ENCODE measurements at regions not wholly inside any gene's neighbourhood (a gene's known extent, or its start where the extent isn't known, plus 50 kb on each side); places are given as distances from the start of the nearest gene placed in this dataset.

DNA sequence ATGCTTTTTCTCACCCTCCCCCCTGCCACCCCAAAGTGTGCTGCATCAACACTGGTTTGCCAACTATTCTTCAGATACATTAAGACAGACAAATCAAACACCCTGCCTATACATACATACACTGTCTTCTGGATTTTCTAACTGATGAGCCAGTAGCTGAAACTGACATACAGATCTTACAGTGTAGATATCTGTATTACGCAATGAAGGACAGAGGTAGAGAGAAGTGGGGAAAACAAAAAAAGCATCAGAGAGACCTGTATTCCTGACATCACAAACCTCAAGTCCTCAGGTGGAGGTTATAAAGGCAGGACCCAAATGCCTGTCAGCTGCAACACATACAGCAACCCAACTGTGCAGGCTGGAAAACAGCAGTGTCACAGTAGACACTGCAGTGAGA, 535.4 kb downstream of the HACE1 start:
- intact Hi-C loops (cut with micrococcal nuclease), result loop anchor here (10.0 kb wide), 1 partner anchor 530 kb away; no protein-coding TSS in a partner anchor
- TF ChIP-seq, protein P1, sequence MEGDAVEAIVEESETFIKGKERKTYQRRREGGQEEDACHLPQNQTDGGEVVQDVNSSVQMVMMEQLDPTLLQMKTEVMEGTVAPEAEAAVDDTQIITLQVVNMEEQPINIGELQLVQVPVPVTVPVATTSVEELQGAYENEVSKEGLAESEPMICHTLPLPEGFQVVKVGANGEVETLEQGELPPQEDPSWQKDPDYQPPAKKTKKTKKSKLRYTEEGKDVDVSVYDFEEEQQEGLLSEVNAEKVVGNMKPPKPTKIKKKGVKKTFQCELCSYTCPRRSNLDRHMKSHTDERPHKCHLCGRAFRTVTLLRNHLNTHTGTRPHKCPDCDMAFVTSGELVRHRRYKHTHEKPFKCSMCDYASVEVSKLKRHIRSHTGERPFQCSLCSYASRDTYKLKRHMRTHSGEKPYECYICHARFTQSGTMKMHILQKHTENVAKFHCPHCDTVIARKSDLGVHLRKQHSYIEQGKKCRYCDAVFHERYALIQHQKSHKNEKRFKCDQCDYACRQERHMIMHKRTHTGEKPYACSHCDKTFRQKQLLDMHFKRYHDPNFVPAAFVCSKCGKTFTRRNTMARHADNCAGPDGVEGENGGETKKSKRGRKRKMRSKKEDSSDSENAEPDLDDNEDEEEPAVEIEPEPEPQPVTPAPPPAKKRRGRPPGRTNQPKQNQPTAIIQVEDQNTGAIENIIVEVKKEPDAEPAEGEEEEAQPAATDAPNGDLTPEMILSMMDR (conservative IDR thresholded peaks at IDR 0.05; ENCODE audit: low read depth, low read length), result no peak
- TF ChIP-seq EZH2phosphoT487 (IDR thresholded peaks at IDR 0.05; ENCODE audit: borderline replicate concordance, low read length) (no peak), EZH2 (IDR thresholded peaks at IDR 0.05; ENCODE audit: low read length, unreplicated experiment) (no peak)
- Histone ChIP-seq H3K9me2 (replicated peaks; ENCODE audit: low read length) (no peaks in the 10 kb centered on the region), H3K4me3 (ENCODE audit: low read length) (no peak overlapping the region), H3F3A (ENCODE audit: low read length, unreplicated experiment) (no peaks in the 10 kb centered on the region), H3K4me1 (ENCODE audit: insufficient read depth, low read length) (peaks cover 10% of the 10 kb centered on the region; the same call in 1 of the 2 replicates), H4K20me1 (ENCODE audit: low read length) (no peaks in the 10 kb centered on the region), H3K9ac (ENCODE audit: low read length) (no peak overlapping the region), H3K27me3 (ENCODE audit: low read length) (no peaks in the 10 kb centered on the region), H3K27ac (ENCODE audit: low read length) (no peak overlapping the region), H3K36me3 (ENCODE audit: low read depth, low read length) (no peaks in the 10 kb centered on the region), H2AFZ (ENCODE audit: low read length) (no peak overlapping the region), H3K4me2 (ENCODE audit: low read length) (no peak overlapping the region), H3K9me3 (ENCODE audit: low read length) (no peaks in the 10 kb centered on the region), H3K79me2 (ENCODE audit: low read length) (no peaks in the 10 kb centered on the region)
- ATAC-seq, result no peak
- no TSS peak for BruUV-seq (replicated peaks)
- POLR2A ChIA-PET (ENCODE audit: unreplicated experiment), result no interaction called here
- CTCF ChIA-PET, result no interaction called here
- no peak for DNase-seq

DNA sequence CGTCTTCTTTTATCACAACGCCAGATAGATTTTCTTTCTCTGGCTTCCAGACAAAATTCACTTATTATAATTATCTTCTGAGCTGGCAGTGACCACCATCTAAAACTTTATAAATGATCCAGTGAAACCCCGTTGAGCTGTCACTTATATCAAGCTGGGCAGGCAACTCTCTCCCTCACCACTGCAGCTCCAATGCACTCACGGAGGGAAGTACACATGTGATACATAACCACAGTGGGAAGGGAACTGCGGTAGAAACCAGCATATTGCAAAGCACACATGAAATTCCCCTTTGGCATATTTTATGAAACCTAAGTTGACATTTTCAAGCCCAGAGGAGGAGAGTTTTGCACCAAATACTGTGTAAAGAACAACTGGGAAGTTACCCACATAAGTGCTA, 536.9 kb downstream of the HACE1 start:
- Histone ChIP-seq H3K4me2 (ENCODE audit: low read length) (no peak overlapping the region), H3K4me1 (ENCODE audit: insufficient read depth, low read length) (peaks cover 10% of the 10 kb centered on the region; the same call in 1 of the 2 replicates), H3K9me2 (replicated peaks; ENCODE audit: low read length) (no peaks in the 10 kb centered on the region), H3K9ac (ENCODE audit: low read length) (no peak overlapping the region), H3K4me3 (ENCODE audit: low read length) (no peak overlapping the region), H3K79me2 (ENCODE audit: low read length) (no peaks in the 10 kb centered on the region), H3K27me3 (ENCODE audit: low read length) (no peaks in the 10 kb centered on the region), H3K27ac (ENCODE audit: low read length) (no peak overlapping the region), H3K9me3 (ENCODE audit: low read length) (no peaks in the 10 kb centered on the region), H3K36me3 (ENCODE audit: low read depth, low read length) (no peaks in the 10 kb centered on the region), H2AFZ (ENCODE audit: low read length) (no peak overlapping the region), H3F3A (ENCODE audit: low read length, unreplicated experiment) (no peaks in the 10 kb centered on the region), H4K20me1 (ENCODE audit: low read length) (no peaks in the 10 kb centered on the region)
- no peak for TF ChIP-seq EZH2 (IDR thresholded peaks at IDR 0.05; ENCODE audit: low read length, unreplicated experiment)
- TF ChIP-seq EZH2phosphoT487 (IDR thresholded peaks at IDR 0.05; ENCODE audit: borderline replicate concordance, low read length), result no peak
- intact Hi-C loops (cut with micrococcal nuclease), result loop anchor here (10.0 kb wide), 1 partner anchor 528 kb away; no protein-coding TSS in a partner anchor
- POLR2A ChIA-PET (ENCODE audit: unreplicated experiment), result no interaction called here
- ATAC-seq (no peak), DNase-seq (no peak)
- CTCF ChIA-PET, result no interaction called here
- no TSS peak for BruUV-seq (replicated peaks)

DNA sequence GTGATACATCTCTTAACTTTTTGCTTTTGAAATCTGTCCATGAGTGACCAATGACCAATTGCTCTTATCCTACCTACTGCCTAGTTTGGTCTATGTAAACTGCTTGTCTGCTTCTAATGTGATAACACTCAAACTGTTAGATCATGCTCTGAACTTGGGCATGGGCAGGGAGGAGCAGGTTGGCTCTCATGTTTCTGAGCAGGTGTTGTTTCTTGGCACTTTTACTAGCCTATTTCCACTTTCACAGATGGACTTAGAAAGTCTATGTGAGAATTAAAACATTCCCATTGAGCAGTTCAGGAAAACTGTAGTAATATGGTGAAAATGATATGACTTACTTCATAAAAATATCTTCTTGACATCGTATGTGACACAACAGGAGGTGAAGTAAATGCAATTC, 538.4 kb downstream of the HACE1 start:
- Histone ChIP-seq H3K9me2 (replicated peaks; ENCODE audit: low read length) (no peaks in the 10 kb centered on the region), H3F3A (ENCODE audit: low read length, unreplicated experiment) (no peaks in the 10 kb centered on the region), H3K9me3 (ENCODE audit: low read length) (no peaks in the 10 kb centered on the region), H3K79me2 (ENCODE audit: low read length) (no peaks in the 10 kb centered on the region), H3K4me2 (ENCODE audit: low read length) (no peak overlapping the region), H3K27me3 (ENCODE audit: low read length) (no peaks in the 10 kb centered on the region), H3K4me1 (ENCODE audit: insufficient read depth, low read length) (peaks cover 10% of the 10 kb centered on the region; the same call in 1 of the 2 replicates), H3K4me3 (ENCODE audit: low read length) (no peak overlapping the region), H3K27ac (ENCODE audit: low read length) (no peak overlapping the region), H2AFZ (ENCODE audit: low read length) (no peak overlapping the region), H3K36me3 (ENCODE audit: low read depth, low read length) (no peaks in the 10 kb centered on the region), H3K9ac (ENCODE audit: low read length) (no peak overlapping the region), H4K20me1 (ENCODE audit: low read length) (no peaks in the 10 kb centered on the region)
- CTCF ChIA-PET, result no interaction called here
- intact Hi-C loops (cut with micrococcal nuclease), result loop anchor here (10.0 kb wide), 1 partner anchor 526 kb away; no protein-coding TSS in a partner anchor
- TF ChIP-seq EZH2phosphoT487 (IDR thresholded peaks at IDR 0.05; ENCODE audit: borderline replicate concordance, low read length), result no peak
- TF ChIP-seq, protein P1 (conservative IDR thresholded peaks at IDR 0.05; ENCODE audit: low read depth, low read length), result no peak
- no peak for TF ChIP-seq EZH2 (IDR thresholded peaks at IDR 0.05; ENCODE audit: low read length, unreplicated experiment)
- POLR2A ChIA-PET (ENCODE audit: unreplicated experiment), result no interaction called here
- BruUV-seq (replicated peaks), result no TSS peak
- ATAC-seq, result no peak
- no peak for DNase-seq

All from PC-3 (cell line).